T-helper 2 cell (primary cell): ENCODE measurements at regions not wholly inside any gene's neighbourhood (a gene's known extent, or its start where the extent isn't known, plus 50 kb on each side); places are given as distances from the start of the nearest gene placed in this dataset.
A peak's percentile ranks its signal among the peaks of the same experiment; 100 is the strongest.
"Not testable (repeated sequence)": the region's sequence is repeated elsewhere in the genome, so short reads cannot be mapped to it uniquely, and the experiment has no call there.

ENCODE experiments used
- DNase-seq, 5 experiments: peaks; one replicate each; pipeline versions ENCODE4 v3.0.0 to v3.0.0-alpha.2; 2012 to 2022

DNA sequence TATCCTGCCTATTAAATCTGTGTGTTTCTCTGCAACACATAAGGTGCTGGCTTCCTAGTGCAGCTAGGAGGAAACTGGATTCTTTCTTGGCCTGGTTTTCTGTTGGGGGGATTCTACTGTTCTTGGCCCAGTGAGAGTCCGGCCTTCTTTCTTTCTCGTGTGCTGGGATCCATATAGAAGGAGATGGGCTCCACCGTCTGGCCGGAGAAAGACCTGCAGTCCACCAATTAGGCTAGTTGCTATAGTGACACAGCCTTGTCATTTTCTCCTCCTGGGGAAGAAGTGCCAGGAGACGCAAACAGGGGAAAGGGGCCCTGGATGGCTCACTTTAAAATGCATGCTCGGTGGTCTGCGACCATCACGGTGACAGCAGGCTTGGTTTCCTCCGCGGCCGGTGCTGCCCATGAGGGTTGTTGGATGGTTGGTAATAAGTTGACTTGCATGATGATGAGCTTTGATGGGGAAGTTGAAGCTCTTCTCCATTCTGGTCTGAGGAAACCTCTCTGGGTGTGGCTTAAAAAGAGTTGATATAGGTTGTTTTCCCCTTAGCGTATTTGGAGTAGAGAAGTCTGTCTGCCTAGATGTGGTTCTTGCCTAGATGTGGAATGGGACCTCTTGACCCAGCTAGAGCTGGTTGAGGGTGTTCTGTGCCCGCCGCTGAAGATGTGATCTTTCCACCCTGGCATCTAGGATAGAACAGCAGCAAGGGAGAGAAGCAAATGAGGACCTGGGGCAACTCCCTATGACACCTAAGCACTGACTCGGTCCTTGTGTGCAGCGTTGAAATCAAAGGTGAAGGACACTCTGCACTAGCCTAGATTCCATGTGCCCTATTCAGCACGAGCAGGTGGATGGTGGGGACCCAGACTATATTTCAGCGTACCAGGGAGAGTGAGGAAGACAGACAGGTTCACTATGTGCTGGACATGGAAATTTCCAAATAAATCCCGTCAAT is 1335.0 kb downstream of the BRD1 start:
- DNase-seq = peak in 1 of 5 experiments; percentile 26

DNA sequence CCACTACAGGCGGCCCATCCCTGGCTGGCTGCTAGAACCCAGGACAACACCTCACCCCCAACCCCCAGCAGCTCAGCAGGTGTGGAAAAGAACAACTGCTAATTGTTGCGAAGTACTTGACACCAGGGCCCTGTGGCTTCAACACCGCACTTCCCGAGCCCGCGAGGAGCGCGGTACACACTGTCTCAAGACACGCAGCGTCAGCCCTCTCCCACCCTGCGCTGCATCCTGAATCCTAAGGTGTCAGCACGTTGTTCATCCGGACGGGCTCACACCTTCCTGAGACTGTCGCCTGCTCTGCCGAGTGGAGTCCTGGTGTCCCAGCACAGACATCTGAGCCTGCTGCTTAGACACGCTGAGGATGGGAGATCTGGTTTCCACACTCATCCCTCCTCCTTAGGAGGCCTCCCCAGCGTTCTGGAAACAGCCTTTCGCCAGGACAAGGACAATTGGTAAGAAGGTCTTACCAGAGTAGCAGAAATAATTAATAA is 1336.2 kb downstream of the BRD1 start:
- no peak for DNase-seq

DNA sequence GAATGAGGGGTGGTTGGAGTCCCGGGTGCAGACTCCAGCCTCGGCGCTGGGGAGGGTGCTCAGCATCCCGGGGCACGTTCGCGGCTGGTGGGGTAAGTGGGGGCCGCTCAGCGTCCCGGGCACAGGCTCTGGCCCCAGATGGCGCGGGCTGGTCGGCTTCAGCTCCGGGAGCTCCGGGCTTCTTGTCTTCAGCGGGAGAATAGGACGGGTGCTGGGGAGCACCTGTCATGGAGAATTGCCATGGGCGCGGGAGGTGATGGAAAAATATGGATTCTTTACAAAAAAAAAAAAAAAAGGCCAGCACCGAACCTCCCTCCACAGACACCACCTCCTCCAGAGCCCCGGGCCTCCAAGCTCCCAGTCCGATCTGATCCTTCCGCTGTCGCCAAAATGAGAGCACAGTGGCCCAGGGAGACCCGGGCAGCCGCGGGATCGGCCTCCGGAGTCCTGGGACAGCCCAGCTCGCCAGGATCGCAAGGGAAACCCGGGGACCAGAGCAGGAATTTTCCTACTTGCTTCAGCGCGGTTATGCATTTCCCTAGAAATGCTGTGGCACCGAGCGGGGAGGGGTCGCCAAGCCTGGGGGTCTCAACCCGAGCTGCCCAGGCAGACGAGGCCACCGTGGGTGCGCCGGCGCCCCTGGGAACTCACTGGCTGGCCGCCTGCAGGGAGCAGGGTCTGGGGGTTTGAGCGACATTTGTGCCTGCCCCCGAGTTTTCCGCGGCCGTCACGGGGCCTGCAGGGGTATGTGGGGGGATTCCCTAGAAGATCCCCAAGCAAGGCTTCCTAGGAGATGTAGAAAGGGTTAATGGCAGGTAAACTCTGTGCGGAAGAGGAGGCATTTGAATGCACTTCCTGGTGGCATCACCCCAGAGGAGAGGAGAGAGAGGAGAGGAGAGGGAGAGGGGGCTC is 1336.9 kb downstream of the BRD1 start:
- no peak for DNase-seq

DNA sequence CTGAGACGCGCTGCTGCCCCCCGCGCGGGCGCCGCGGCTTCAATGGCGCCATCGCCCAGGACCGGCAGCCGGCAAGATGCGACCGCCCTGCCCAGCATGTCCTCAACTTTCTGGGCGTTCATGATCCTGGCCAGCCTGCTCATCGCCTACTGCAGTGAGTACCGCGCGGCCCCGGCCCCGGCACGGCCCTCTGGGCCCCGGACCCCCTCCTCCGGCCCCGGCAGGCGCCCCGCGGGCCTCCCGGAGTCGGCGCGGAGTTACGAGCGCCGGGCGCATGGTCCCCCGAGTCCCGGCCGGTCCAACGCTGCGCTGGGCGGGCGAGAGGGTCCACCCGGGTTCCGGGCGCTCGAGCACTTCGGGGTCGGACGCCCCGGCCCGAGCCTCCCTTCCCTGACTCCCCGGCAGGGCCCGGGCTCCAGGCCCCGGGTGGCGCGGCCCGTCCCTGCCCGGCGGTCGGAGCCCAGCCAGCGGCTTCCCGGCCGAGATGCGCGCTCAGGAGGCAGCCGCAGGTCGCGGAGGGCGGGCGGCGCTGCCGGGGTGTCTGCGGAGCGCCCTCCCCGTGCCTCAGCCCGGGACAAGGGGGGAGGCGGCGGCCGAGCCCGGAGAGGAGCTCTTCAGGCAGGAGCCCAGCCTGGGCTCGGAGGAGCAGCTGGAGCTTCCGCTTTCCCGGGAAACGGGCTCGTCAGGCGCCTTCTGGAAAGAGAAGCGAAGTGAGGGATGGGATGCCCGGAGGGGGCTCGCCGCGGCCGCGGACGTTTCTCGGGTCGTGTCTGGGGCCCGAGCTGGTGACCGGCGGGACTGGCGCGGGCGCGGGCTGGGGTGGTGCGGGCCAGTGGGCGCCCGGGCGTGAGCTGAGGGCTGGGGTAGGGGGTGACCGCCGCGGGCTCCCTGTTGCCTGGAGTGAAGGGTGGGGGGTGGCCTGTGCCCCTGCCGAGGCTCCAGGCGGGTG is 1337.8 kb downstream of the BRD1 start:
- DNase-seq = no peak

DNA sequence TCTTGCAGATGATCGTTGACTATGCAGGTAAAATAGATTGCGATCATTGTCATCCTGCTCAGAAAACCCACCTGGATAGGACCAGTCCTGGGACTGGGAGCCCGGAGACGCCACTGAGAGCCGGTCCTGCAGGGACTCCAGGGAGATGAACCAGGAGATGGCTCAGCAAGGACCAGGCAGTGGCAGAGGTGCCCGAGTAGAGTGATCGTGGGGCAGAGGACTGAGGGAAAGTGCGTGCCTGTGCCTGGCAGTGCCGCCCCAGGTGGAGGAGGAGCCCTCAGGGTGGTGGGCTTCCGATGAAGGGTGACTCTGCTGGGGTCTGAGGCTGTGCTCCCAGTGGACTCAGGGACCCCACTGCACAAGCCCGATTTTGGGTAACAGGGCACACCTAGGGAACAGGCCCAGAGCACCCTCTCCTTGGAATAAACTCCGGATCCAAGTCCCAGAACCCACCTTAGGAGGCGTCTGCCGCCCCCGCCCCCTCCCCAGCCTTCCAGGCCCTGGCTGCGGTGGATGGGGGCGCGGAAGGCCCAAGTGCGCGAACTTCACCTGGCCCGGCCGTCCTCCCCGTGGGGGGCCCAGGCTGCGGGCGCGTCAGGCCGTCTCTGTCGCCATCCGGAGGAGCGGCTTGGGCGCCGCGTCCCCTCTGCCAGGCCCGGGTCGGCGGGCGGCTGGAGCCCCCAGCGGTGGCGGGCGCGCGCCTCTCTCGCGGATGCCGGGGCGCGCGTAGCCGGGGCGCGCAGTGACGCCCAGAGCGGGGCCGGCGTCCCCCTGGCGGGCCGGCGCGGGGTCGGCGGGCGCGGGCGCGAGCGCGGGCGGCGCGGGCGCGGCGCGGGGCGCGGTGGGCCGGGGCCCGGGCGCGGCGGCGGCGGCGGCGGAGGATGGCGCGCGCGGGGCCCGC is 1338.8 kb downstream of the BRD1 start:
- no peak for DNase-seq

DNA sequence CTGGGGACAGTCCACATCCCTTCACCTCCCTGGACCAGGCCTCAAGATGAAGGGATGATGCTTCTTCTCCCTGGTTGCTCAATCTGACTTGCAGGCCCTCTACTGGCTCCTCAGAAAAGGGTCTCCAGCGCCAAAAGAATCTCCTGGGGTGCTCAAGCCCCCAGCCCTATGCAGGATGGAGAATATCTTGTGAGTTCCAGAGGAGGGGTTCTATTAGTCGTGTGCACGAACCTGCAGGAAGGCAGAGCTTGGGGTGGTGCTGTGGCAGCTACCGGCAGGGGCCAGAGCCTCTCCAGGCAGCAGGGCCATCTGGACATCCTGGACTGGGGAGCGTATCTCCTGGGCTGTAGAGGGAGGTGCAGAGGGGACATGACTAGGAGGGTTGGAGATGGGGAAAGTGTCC is 1339.5 kb downstream of the BRD1 start:
- DNase-seq = no peak

DNA sequence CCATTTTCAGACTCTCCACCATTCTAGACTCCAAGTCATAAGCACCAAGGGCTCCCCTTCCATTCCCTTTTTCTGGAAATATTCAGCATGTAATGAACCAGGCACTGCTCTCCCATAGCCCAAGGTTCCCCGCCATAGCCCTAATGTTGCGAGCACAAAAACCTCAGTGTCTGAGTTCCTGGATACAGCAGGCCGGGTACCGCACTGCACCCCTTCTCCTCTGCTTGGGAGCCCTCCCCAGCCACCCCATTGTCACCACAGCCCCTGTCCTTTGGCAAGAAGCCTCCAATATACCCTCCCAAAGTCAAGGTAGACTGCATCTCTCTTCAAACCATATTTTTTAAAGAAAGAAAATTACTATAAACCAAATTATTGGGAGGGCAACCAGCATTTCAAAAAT is 1341.1 kb downstream of the BRD1 start:
- no peak for DNase-seq

DNA sequence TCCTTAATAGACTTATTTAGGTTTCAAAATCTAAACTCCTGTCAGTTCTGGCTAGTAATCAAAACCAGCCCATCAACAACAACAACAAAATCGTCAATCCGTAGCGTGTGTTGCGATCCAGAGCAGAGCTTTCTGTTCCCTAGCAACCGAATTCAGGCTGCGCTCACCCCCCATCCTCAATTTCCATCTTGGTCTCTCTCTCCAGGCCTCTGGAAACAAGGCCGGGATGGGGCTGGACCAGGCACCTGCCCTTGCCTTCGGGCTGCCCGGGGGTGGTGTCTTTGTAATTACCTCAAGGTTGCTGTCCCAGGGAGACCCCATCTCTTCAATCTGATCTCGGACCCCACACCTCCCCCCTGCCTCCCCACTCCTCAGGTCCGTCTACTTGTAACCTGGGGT is 1341.5 kb downstream of the BRD1 start:
- DNase-seq = no peak

DNA sequence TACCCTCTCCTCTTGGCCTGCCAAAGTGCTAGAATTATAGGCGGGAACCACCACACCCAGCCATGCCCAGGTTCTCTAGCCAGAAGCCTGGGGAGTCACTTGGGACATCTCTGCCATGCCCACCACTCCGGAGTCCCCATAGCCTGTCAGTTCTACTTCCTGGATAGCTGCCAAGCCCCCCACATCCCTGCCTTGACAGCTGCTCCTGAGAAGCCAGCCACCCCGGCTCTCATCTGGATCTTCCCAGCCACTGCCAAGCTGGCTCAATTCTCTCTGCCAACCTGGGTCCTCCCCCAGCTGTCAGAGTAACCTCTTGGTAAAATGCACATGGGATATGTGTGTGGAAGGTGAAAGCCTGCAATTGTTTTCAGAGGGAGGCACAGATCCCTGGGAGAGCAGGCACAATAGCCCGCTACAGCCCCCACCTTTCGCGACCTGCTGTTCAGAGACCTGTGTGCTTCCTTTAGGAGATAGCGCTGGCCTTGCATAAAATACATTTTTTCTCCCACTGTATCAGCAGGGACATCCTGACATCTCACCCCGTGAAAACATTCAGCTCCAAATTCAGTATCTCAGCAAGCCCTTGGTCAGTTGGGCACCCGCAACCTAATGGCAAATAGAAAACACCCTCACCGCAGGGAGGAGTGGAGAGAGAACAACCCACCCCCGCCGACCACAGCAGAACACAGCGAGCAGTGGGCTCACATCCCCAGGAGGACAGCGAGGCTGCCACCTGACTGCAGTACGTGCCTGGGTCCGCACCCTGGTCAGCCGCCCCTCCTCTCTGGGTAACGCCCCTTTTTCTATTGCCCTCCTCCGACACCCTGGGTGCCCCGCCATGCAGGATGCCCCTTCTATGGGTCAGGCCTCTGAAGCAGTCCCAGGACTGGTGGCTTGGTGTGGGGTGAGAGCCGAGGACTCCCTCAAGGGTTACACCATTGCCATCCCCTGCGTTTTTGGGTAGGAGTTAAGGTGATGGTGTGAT is 1342.2 kb downstream of the BRD1 start:
- no peak for DNase-seq

DNA sequence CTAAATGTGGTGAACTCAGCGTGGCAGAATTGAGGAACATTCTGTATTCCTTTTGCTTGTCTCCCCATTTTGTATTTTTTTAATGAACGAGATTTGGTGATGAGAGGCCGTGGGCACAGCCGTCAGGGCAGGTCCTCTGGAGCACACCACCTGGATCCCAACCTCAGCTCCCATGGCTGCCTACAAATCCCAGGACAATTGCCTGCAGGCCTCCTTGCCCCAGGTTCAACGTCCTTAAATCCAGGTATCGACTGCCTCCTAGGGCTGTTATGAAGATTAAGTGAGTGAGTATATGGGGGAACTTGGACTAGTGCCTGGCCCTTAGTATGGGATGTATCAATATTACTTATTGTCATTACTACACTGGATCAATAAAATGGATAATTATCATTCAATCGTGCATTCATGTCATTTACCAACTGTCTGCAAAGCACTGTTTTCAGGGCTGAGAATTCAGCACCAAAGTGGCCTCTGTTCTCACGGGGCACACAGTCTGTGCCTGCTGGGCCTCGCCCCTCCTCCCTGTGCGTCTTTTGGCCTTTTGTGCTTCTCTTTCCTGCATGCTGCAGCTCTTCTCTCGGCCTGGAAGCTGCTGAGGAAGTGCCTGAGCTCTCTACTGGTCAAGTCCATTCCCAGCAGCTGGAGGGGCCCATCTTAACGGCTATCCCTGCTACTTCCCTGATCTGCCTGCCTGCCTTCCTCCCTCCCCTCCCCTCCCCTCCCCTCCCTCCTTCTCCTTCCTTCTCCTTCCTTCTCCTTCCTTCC is 1343.7 kb downstream of the BRD1 start:
- no peak for DNase-seq

DNA sequence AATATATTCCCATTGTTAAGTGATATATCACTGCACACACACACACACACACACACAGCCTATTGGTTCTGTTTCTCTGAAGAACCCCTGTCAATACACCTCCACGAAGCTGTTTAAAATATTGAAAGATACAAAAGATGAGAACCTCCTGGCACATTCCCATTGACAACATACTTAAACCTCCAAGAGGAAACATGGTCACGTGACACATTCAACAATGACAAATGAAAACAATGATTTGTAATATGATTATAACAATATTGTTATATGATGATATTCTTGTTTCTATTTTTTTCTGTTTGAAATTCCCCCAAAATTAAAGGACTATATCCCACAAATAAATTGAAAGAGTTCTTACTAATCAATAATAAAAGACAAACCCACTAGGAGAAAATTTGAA is 1344.9 kb downstream of the BRD1 start:
- DNase-seq = no peak

DNA sequence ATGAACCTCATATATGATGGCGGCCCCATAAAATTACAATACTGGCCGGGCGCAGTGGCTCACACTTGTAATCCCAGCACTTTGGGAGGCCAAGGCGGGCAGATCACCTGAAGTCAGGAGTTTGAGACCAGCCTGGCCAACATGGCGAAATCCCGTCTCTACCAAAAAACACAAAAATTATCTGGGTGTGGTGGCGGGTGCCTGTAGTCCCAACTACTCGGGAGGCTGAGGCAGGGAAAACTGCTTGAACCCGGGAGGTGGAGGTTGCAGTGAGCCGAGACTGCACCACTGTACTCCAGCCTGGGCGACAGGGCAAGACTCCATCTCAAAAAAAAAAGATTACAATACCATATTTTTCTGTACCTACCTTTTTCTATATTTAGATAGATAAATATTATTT is 1345.5 kb downstream of the BRD1 start:
- not testable (repeated sequence) for DNase-seq

DNA sequence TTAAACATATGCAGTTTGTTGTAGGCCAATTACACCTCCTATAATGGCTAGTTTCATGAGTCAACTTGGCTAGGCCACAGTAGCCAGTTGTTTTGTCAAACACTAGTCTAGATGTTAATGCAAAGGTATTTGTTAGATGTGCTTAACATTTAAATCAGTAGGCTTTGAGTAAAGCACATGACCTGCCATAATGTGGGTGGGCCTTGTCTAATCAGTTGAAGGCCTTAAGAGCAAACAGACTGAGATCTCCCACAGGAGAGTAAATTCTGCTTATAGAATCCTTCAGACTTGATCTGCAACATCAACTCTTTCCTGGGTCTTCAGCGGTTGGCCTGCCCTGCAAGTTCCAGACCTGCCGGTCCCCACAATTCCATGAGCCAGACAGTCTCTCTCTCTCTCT is 1345.9 kb downstream of the BRD1 start:
- no peak for DNase-seq

DNA sequence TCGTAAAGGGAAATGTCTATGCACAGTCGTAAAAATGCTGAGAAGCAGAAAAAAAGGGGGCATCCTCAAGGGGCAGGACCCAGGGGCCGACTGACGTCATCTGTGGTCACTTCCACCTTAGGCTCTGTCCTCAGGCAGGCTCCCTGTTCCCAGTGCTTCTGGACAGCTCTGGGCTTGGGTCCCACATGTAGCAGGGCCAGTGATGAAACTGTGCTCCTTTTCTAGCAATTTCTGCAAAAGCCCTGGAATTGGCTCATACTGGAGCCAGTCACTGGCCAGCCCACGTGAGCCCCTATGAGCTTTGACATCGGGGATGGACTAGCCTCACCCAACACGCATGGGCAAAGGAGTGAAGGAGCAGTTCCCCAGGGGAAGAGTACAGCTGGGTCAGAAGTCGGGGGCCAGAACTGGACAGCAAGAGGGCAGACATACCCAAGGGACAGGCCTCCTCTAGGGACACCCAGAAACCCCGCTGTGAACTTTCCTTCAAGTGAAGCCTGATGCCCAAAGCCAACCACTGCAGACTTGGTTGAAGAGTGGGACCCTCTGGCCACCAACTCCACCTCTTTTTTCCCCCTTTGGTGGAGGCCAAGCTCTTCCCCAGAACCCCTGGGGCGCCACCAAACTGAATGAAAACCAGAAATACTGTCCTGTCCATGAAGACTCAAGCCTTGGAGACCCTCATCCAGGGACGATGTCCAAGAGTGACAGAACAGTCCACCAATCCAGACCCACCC is 1349.0 kb downstream of the BRD1 start:
- DNase-seq = no peak

DNA sequence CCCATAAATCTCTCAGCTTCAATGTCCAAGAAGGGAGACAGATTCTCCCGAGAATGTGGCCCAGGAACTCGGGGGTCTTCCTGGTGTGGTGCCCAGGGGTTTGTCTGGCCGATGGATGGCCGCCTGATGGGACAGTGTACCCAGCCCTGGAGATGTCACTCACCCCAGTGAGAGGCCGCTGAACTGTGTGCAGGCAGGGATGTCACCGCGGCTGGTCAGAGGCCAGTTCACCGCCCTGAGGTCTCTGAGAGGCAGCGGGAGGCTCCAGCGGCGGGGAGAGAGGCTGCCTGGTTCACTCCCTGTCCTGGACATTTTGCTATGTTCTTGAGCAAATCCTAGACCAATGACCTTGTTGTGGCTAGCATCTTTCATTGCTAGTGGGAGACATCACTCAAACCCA is 1349.5 kb downstream of the BRD1 start:
- no peak for DNase-seq

DNA sequence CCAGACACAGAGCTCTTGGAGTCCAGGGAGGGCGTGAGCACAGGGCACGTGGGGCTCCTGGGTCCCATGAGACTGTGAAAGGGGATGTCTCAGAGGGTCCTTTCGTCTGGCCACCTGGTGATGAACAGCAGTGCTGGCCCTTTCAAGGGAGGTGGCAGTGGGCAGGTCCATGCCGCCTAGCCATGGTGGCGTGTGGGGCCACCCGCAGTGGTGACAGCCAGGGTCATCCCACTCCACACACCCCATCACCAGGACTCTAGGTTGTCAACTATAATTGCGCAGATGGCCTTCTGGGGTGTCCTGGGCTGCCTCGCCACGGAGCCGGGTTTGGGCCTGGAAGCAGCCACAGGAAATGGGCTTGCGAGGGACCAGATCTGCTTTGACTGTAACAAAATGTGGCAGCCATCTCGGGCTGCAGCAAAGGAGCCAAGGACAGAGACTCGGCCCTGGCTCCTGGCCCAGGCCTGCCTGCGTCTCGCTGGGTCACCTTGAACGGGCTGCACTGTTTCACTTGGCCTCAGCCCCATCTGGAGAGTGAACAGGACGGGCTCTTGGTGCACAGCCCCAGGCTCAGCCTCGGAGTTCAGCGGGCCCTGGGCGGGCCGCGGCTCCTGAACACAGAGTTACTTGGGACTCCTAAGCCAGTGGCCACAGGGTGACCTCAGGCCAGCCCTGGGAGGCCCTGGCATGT is 1350.5 kb downstream of the BRD1 start:
- DNase-seq = no peak

DNA sequence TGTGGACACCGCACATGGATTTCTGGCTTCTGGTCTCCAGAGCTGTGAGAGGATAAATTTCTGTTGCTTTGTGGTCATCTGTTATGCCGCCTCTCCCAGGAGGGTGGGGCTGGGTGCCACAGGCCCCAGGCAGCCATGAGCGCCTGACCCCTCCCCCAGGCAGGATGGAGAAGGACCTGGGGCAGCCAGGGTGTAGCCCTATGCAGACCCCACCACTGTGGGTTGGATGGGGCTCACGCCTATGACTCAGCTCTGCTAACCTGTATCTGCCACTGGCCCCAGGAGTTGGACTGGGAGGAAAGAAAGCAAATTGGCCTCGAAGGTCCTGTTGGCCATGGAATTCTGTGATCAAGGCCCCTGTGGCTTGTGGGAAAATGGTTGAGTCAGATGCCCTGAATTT is 1351.1 kb downstream of the BRD1 start:
- no peak for DNase-seq
